OCI-LY1 (cell line): ENCODE measurements at regions not wholly inside any gene's neighbourhood (a gene's known extent, or its start where the extent isn't known, plus 50 kb on each side); places are given as distances from the start of the nearest gene placed in this dataset.

Source experiments
- EZH2 ChIP-seq: fragments of 200-600 bp; sonication (generic), shearing (Covaris generic); IDR thresholded peaks from 2 replicates; pipeline ENCODE4 v1.8.0; 2017; ENCODE audit warnings: borderline replicate concordance, mixed run types, mild to moderate bottlenecking, antibody characterized with exemption, low read length, moderate library complexity, mixed read lengths
- TF ChIP-seq, protein P1 (sequence below): fragments of 200-600 bp; sonication (generic), shearing (Covaris generic); IDR thresholded peaks from 2 replicates; pipeline ENCODE4 v1.5.1; 2017; ENCODE audit warnings: mild to moderate bottlenecking, antibody characterized with exemption, low read length, moderate library complexity, mixed read lengths

DNA sequence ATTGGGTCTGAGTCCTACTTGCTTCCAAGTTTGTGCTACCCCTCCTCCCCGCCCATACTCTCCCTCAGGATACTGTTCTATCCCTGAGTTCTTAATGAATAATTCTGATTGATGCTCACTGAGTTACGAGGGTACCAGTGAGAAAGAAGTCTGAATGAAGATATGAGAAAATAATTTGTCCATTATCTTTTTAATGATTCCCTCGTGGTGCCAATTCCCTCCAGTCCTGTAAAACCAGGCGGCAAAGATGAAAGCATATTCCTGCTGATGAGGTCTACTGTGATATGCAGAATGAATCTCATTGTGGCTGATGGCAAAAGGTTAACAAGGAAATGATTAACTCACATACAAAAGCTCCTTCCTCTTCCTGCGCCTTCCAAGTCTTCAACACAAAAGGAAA, 650.2 kb upstream of the SLC39A10 start:
- TF ChIP-seq, protein P1, sequence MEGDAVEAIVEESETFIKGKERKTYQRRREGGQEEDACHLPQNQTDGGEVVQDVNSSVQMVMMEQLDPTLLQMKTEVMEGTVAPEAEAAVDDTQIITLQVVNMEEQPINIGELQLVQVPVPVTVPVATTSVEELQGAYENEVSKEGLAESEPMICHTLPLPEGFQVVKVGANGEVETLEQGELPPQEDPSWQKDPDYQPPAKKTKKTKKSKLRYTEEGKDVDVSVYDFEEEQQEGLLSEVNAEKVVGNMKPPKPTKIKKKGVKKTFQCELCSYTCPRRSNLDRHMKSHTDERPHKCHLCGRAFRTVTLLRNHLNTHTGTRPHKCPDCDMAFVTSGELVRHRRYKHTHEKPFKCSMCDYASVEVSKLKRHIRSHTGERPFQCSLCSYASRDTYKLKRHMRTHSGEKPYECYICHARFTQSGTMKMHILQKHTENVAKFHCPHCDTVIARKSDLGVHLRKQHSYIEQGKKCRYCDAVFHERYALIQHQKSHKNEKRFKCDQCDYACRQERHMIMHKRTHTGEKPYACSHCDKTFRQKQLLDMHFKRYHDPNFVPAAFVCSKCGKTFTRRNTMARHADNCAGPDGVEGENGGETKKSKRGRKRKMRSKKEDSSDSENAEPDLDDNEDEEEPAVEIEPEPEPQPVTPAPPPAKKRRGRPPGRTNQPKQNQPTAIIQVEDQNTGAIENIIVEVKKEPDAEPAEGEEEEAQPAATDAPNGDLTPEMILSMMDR: no peak
- TF ChIP-seq EZH2: no peak
